ENCODE measurements at regions not wholly inside any gene's neighbourhood (a gene's known extent, or its start where the extent isn't known, plus 50 kb on each side); places are given as distances from the start of the nearest gene placed in this dataset.
"Not testable (repeated sequence)": the region's sequence is repeated elsewhere in the genome, so short reads cannot be mapped to it uniquely, and the experiment has no call there.

DNA sequence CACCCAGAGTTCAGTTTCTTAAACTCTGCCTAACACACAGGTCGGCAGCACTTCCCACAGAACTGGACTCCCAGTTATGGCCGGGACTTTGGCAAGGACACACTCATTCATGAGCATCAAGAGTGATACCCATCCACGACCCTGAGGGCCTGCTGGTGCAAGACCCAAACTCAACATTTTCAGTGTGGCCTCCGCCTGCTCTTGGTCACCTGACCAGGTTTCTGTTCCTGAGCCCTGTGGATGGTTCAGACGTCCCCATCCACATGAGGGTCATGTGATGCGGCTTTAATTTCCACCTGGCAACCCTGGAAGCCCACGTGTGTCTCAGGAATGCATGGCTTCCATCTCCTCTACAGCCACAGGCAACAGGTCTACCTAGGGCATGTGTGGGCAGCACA lies 245.3 kb downstream of the DLL1 start:
- no peak for DNase-seq (ENCODE audit: low read depth in 2 of 2)

DNA sequence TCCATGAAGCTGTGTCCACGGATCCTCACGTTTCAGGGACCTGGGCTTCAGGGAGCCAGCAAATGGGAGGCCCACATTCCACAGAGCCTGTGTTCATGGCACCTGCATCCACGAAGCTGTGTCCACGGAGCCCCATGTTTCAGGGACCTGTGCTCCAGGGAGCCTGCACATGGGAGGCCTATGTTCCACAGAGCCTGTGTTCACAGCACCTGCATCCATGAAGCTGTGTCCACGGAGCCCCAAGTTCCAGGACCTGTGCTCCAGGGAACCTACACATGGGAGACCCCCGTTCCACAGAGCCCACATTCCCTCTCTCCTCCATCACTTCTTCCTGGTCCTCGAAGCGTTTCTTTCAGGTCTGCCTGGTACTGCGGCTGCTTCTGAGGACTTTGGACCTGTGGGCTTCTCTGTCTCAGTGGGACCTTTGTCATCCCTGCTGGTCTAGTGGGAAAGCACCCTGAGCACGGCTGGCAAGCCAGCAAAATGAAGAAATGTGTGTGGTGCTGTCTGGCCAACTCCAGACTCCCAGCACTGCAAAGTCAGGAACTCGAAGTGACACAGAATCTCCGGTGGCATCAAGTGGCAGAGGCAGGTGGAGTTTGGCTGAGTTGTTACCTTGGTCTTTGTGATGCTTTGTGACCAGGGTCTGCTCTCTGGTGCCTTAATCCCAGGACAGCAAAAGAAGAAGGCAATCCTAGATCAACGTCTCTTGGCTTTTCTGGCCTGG lies 245.9 kb downstream of the DLL1 start:
- no peak for DNase-seq (ENCODE audit: low read depth in 2 of 2)

DNA sequence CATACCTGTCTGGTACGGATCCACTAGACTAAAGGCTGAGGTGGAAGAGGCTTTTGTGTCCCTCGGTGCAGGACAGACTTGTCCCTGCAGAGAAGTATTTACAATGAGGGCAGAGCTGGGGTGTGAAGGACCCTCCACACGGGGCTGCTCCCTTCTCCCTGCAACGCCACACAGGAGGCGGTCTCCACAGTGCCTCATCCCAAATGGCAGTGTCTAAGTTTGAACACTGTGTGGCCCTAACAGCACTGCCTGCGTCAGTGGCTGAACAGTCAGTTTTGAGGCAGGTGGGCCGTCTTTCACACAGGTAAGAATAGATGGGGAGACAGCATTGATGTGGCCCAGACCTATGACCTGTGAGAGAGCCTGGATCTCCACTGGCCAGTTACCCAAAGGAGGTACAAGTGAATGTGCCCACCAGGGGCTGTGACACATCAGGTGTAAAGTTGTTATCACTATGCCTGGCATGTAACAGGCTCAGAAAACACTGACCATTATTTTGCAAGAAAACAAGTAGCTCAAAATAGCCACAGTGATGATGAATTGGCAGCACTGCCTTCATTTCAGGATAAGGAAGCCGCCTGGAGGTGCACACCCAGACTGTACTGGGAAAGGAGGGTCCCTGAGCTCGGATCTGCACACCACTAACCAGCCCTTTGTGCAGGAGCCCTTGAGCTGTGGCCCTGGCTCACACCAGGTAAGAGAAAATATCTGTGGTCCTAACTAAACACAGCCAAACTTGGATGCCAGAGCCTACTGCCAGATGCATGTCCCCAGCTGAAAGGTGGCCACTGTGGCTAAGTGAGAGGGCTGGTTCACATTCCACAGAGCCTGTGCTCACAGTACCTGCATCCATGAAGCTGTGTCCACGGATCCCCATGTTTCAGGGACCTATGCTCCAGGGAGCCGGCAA lies 246.7 kb downstream of the DLL1 start:
- no peak for DNase-seq (ENCODE audit: low read depth in 2 of 2)

DNA sequence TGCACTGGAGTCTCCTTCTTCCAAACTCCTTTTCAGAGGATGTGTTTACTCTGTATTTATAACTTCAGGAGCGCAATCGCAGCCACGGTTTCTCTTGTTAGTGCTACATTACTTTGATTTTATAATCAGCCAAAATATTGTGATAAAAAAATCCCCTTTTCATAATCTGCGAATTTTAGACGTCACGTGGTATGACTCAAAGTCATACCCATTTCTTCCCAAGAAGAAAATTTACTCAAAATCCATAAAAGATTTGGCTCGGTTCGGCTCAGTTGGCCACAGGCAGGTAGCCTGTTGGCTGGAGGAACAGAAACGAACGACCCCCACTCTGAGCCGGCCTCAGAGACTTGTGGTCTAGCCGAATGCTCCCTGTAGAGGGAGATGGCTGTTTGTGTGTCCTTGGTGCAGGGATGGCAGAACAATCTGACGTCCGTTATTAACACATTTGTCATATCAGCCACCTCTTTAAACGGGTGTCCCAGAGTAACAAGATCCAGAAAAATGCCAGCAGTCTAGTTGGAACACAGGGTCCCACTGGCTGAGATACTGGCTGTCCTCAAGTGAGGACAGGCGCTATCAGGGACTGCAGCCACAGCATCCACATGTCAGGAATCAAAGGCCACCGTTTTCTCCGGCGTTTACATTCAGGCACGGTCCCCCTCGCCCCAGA lies 247.6 kb downstream of the DLL1 start:
- DNase-seq (ENCODE audit: low read depth in 2 of 2) = no peak

DNA sequence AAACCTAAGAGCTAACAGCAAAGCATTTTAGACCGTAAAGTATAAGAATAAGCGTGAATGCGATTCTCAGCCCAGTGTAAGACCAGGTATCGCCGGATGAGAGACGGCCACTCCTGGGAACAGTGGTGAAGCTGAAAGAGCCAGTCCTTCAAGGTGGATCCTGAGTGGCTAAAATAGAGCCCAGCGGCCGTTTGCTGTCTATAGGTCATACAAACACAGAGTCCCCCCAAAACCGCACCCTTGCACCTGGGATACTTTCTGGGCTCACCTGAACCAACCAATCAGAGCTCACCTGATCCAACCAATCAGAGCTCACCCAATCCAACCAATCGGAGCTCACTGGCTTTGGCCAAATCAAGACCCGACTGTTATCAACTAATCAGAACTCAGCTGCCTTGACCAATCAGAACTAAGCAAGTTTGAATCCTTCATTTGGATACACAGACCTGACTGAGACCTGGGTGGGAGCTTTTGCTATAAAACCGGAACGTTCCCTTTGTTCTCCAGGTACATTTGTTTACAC lies 248.2 kb downstream of the DLL1 start:
- no peak for DNase-seq (ENCODE audit: low read depth in 2 of 2)

DNA sequence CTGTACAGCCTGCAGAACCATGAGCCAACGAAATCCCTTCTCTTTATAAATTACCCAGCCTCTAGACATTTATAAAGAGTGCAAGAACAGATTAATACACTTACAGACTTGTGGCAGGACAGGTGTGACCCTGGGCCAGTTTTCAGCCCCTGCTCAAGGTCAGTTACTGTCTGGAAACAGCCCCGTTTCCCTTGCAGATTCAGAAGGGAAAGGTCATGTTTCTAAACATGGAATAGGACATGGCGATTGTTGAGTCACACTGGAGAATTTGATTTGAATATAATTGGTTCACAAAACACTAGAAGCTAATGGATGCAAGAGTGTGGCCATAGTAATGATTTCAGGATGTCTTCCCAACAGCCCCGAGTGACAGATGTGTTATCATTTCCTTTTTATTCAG lies 248.8 kb downstream of the DLL1 start:
- DNase-seq (ENCODE audit: low read depth in 2 of 2) = no peak

DNA sequence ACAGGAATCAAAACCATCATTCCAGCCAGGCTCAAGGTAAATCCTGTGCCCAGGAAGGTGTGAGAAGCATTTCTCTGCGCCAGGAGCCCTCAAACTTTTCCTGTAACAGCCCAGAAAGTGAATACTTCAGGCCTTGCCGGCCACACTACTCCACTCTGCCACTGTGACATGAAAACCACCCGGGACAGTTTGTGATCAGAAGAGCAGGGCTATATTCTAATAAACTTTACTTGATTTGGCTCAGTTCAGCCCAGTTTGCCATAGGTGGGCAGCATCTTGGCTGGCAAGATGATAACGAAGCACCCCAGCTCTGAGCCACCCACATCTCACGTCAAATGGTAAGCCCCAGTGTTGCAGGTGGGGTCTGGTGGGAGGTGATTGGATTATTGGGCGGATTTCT lies 249.4 kb downstream of the DLL1 start:
- DNase-seq (ENCODE audit: low read depth in 2 of 2) = no peak

DNA sequence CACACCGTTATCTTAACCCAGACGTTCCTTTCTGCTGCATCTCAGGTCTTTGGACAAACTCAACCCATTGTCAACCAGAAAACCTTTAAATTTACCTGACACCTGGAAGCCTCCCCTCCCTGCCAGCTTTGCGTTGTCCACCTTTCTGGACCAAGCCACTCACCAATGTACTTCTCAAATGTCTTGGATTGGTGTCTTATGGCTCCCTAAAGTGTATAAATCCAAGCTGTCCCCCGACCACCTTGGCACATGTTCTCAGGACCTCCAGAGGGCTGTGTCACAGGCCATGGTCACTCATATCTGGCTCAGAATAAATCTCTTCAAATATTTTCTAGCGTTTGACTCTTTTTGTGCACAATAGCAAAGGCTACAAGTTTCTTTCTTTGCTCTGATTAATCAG lies 250.0 kb downstream of the DLL1 start:
- DNase-seq (ENCODE audit: low read depth in 2 of 2) = no peak

DNA sequence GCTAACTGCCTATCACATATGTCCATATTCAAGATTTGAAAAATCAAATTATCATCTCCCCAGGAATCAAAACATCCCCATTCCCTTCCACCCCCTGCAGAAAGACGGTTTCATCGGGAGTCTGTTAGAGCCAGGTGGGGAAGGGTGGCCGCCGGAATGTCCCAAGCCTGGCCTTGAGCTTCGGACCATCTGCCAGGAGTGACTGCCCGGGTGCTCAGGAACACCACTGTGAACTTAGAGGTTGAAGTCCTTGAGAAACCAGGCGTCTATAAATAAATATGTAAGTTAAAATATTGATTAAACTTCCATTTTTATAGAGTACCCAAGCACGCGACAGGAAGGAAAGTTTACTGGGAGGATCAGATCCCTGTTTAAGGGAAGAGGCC lies 250.8 kb downstream of the DLL1 start:
- no peak for DNase-seq (ENCODE audit: low read depth in 2 of 2)

DNA sequence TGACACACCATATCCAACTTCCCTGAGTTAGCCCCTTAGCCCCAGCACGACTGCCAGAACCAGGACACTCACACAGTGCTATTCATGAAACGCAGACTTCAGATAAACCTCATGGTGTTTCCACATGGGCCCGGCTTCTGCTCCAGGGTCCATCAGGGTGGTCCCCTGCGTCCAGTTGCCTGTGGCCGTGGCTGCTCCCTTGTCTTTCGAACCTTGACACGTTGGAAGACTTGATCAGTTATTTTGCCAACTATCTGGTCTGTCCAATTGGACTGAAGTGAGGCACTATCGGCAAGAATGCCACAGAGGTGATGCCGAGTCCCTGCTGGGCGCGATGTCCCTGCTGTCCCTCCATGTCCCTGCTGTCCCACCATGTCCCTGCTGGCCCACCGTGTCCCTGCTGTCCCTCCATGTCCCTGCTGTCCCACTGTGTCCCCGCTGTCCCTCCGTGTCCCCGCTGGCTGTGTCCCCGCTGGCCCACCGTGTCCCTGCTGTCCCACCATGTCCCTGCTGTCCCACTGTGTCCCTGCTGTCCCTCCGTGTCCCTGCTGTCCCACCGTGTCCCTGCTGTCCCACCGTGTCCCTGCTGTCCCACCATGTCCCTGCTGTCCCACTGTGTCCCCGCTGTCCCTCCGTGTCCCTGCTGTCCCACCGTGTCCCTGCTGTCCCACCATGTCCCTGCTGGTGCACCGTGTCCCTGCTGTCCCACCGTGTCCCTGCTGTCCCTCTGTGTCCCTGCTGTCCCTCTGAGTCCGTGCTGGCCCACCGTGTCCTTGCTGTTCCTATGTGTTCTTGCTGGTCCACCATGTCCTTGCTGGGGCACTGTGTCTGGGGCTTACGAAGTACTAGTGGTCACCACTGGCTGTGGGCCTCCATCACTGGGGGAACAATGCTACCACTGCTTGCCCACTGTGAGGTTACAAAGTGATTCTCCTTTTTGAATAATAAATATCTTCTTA lies 251.4 kb downstream of the DLL1 start:
- no peak for DNase-seq (ENCODE audit: low read depth in 2 of 2)

DNA sequence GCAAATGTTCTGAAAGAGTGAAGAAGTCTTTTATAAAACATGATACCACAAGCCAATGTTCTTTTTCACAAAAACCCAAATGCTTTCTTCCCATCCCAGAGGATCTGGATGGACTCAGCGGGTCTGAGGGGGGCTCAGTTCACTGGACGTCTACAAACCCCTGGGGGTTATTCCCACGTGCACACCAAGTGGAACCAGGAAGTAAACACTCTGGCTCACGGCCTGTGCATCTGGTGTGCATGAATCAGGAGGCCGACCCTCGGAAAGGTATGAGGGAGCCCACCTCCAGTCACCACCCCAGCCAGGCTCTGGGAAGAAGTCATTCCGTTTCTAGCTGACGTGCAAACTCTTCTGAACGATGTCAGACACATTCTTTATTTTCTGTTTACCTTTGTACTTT lies 252.2 kb downstream of the DLL1 start:
- no peak for DNase-seq (ENCODE audit: low read depth in 2 of 2)

DNA sequence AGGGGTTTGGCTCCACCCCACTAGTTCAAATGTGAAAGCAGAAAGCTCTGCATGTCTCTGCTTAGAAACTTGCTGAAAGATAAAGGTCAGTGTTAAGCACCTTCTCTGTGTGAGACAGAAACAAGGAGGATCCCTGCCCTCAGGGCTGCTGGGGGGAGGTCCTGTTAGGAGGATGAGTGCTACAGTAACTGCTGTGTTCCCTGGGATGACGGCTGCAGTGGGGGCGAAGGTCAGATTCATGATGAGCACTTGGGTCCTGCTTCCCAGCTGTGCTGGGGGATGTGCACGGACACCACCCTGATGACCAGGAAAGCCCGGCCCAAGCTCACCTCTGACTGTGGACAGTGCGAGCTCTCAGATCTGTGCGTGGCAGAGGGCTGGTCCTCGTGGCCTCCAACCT lies 252.6 kb downstream of the DLL1 start:
- DNase-seq (ENCODE audit: low read depth in 2 of 2) = no peak

DNA sequence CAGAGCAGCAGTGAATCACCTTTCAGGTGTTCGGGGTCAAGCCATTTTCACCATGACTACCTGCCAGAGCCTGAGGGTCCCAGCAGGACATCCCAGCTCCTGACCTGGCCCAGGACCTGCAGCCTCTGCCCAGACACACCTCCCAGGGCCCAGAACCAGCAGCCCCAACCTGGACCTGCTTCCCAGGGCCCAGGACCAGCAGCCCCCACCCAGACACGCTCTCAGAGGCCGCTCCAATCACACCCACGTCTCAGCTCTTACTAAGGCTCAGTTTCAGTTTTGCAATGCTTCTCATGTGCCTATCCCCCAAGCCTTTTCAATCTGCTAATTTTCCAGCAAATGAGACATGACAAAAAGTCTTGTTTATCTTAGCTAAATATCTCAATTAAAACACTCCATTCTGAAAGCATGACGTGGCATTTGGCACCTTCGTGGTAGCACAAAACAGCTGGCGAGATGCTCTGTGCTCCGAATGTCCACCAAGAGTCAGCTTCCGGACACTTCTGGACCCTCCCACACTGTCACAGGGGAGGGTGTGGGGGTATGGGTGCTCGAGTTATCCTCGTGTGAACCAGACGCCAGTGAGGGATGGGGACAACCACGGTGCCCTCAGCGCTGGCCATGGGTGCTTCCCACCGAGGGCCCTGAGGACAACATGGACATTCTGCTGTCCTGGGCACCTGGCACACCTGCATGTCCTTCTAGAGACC lies 253.2 kb downstream of the DLL1 start:
- DNase-seq (ENCODE audit: low read depth in 2 of 2) = no peak

DNA sequence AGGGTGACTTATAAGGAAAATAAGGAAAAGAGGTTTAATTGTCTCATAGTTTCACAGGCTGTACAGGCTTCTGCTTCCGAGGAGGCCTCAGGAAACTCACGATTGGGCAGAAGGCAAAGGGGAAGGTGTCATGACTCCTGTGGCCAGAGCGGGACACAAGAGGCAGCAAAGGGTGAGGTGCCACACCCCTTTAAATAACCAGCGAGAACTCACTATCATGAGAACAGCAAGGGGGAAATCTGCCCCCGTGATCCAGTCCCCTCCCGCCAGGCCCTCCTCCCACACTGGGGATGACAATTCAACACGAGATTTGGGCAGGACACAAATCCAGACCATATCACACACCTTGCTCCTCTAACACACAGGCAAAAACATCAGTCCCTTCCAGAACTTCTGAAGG lies 254.0 kb downstream of the DLL1 start:
- DNase-seq (ENCODE audit: low read depth in 2 of 2) = no peak

DNA sequence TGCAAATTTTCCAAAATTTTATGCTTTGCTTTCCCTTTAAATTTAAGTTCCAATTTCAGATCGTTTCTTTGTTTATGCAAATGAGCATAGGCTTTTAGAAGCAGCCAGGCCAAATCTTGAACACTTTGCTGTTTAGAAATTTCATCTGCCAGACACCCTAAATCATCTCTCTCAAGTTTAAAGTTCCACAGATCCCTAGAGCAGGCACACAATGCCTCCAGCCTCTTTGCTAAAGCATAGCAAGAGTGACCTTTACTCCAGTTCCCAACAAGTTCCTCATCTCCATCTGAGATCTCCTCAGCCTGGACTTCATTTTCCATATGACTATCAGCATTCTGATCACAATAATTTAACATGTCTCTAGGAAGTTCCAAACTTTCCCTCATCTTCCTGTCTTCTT lies 254.5 kb downstream of the DLL1 start:
- DNase-seq (ENCODE audit: low read depth in 2 of 2) = not testable (repeated sequence)

DNA sequence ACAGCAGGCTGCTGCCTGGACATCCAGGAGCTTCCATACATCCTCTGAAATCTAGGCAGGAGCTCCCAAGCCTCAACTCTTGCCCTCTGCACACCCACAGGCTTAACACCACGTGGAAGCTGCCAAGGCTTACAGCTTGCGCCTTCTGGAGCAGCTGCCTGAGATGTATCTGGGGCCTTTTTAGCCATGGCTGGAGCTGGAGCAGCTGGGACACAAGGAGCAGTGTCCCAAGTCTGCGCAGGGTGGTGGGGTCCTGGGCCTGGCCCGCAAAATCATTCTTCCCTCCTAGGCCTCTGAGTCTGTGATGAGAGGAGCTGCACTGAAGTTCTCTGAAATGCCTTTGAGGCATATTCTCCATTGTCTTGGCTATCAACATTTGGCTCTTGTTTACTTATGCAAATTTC lies 255.0 kb downstream of the DLL1 start:
- DNase-seq (ENCODE audit: low read depth in 2 of 2) = no peak

DNA sequence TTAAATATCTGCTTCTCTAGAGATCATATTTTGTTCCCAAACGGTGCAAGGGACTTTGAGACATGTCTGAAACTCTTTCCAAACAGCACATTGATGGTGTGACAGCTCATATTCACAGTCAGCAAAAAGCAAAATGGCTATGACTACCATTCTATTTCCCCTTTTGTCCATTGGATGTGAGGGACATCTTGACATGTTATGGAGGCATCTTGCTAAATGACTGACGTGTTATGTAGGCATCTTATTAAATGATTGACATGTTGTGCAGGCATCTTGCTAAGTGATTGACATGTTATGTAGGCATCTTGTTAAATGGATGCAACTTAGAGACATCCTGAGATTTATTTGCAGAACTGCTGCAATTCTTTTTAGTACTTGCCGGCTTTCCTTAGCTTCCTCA lies 255.8 kb downstream of the DLL1 start:
- DNase-seq (ENCODE audit: low read depth in 2 of 2) = no peak

DNA sequence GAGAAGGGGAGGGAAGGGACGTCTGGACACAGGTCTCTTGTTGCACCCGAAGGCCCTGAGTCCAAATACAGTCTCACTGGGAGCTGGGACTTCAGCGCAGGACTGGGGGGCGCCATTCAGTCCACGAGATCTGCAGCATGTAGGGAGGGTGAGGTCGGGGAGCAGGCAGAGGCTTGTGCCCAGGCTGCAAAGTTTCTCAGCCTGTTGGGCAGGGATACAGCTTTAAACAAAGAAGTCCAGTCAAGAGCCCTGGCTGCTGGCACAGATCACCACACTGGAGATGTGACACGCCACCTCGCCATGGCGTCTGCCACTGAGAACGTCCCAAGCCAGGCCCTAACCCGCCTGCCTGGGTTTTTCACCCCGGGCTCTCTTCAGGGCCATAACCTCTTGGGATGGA lies 256.6 kb downstream of the DLL1 start:
- DNase-seq (ENCODE audit: low read depth in 2 of 2) = no peak

DNA sequence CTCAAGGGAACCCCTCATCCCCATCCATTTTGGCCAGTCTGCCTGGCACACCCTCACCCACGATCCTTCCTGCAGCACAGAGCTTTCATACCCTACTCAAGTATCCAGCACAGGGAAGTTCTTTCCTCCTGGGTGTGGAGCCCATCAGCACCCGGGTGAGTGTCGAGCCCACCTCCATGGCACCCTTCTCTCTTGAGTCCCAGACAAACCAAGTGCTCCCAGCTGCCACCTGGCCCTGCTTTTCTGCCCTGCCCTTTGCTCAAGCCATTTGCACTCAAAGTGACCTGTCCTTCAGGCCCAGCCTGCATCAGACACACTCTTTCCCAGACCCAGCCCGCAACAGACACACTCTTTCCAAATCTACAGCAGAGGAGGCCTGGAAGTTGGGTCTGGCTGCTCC lies 257.2 kb downstream of the DLL1 start:
- DNase-seq (ENCODE audit: low read depth in 2 of 2) = no peak

DNA sequence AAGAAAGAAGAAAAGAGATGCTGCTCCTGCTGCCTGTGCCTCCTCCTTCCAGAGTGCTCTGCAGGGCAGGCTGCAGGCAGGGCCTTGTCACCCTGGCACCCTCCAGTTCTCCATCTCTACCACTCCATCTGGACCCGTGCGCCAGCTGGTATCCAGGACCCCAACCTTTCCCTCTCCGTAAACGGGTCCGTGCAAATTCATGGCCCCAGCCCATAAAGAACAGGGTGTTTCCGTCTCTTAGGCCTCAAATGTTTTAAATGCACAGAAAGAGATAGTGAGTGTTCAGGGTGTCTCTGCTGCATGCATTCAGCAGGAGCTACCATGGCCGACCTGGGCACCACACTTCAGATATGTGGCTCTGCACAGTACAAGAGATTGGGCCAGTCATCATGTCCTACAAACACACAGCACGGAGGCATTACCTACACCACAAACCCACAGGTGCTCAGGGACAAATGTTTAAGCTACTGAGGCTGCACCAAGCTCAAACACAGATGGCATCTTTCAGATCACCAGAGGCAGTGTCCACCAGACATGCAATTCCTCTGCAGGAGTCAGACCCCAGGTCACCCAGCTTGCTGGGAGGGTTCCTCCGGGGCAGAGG lies 258.1 kb downstream of the DLL1 start:
- no peak for DNase-seq (ENCODE audit: low read depth in 2 of 2)

Data from stimulated activated CD4-positive, alpha-beta T cell treated with anti-CD3 and anti-CD28 coated beads, Interleukin-1b, Interleukin-23, amount 100 ng/mL, for 1 hour (primary cell).